Stimulated activated naive B cell treated with anti-CD40 and anti-IgM and Interleukin-4, amounts not matched to agents 10 μg/mL and 1 μg/mL and 100 μg/mL, for 72 hours (primary cell): ENCODE measurements at regions not wholly inside any gene's neighbourhood (a gene's known extent, or its start where the extent isn't known, plus 50 kb on each side); places are given as distances from the start of the nearest gene placed in this dataset.
A peak's percentile ranks its signal among the peaks of the same experiment; 100 is the strongest.

Source experiments
- ATAC-seq, 2 donors: fragments of 150-1000 bp; cut with Tn5 transposase; replicated peaks; 2 replicates each; pipeline ENCODE4 v1.10.0; 2021; ENCODE audit warnings: moderate library complexity in 1 of 2
- DNase-seq: peaks from one replicate; pipeline ENCODE4 v3.0.0; 2021
- H3K27ac Mint-ChIP-seq: one replicate; pipeline ENCODE4 v1.8.0; 2022; ENCODE audit warnings: mild to moderate bottlenecking, mixed read lengths
- H3K27me3 Mint-ChIP-seq, 2 donors: one replicate each; pipeline ENCODE4 v1.8.0; 2022; ENCODE audit warnings: mixed read lengths in 2 of 2
- H3K36me3 Mint-ChIP-seq, 2 donors: one replicate each; pipeline ENCODE4 v1.8.0; 2022; ENCODE audit warnings: mixed read lengths in 2 of 2, mild to moderate bottlenecking in 1 of 2
- H3K4me1 Mint-ChIP-seq, 2 donors: one replicate each; pipeline ENCODE4 v1.8.0; 2022; ENCODE audit warnings: mixed read lengths in 2 of 2, mild to moderate bottlenecking in 1 of 2
- H3K4me3 Mint-ChIP-seq, 2 donors: one replicate each; pipeline ENCODE4 v1.8.0; 2022; ENCODE audit warnings: mild to moderate bottlenecking in 2 of 2, mixed read lengths in 2 of 2, moderate library complexity in 1 of 2
- H3K9me3 Mint-ChIP-seq, 2 donors: one replicate each; pipeline ENCODE4 v1.8.0; 2022; ENCODE audit warnings: mixed read lengths in 2 of 2, mild to moderate bottlenecking in 1 of 2

DNA sequence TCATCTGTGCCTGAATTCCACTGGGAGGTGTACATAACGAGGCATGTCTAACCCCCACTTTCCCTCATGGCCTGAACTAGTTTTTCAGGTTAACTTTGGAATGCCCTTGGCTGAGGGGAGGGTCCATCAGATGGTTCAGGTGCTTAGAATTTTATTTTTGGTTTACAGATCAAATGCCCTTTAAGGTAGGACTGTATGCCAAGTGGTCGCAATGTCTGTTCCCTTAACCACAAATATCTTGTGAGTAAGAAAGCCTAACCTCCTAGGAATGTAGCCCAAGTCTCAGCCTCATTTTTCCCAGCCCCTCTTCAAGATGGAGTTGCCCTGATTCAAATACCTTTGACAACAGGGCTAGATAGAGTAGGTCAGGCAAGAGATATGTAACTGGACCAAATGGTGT, 78.4 kb downstream of the RNASET2 start:
- DNase-seq (no peak), ATAC-seq (no peak)
- Mint-ChIP-seq H3K27ac (no peak overlapping the region), H3K9me3 (peaks cover 4 to 10% of the 10 kb centered on the region in 2 donors), H3K4me3 (no peak overlapping the region), H3K36me3 (peaks cover 21 to 29% of the 10 kb centered on the region in 2 donors), H3K27me3 (no peaks in the 10 kb centered on the region), H3K4me1 (no peaks in the 10 kb centered on the region)

DNA sequence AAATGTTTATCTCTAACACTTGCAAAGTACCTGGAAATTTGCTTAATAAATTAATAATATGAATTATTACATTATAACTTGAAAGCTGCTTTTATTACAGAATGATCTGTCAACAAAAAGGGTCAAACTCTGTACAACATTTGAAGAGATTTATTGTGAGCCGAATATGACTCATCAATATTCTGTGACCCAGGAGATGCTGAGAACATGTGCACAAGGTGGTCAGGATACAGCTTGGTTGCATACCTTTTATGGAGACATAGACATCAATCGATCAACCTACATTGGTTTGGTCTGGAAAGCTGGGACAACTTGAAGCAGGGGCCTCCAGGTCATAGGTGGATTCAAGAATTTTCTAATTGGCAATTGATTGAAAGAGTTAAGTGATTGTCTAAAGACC, 79.0 kb downstream of the RNASET2 start:
- no peak for ATAC-seq
- no peaks in the 10 kb centered on the region for H3K27me3 Mint-ChIP-seq
- peaks cover 18 to 25% of the 10 kb centered on the region in 2 donors for H3K36me3 Mint-ChIP-seq
- peaks cover 0 to 7% of the 10 kb centered on the region in 2 donors for H3K9me3 Mint-ChIP-seq
- no peak overlapping the region for H3K4me3 Mint-ChIP-seq
- no peaks in the 10 kb centered on the region for H3K4me1 Mint-ChIP-seq
- H3K27ac Mint-ChIP-seq = no peak overlapping the region
- DNase-seq = no peak

DNA sequence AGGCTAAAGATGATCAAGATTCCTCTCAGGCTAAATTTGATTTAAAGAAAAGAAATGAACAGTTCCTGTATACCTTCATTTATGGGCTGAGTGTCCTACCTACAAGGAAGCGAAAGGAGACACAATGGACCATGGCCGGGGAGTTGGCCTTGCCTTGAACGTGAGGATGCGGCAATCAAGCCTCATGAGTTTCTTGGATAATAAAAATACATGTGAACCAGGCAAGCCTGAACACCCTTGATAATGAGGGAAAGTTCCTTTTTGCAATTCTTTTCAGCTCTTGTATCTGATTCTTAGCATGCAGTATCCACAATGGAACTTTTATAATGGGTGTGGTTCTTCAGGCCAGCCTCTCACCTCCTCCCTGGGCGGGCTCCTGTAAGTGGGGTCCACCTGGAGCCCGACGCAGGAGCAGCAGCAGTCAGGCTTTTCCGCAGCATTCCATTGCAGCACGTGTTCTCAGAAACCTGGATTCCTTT, 83.8 kb downstream of the RNASET2 start:
- Mint-ChIP-seq H3K4me3 (no peak overlapping the region), H3K4me1 (peaks cover 0 to 2% of the 10 kb centered on the region in 2 donors), H3K27ac (no peak overlapping the region), H3K9me3 (peaks cover 0 to 2% of the 10 kb centered on the region in 2 donors), H3K27me3 (no peaks in the 10 kb centered on the region), H3K36me3 (peaks cover 12 to 17% of the 10 kb centered on the region in 2 donors)
- DNase-seq (no peak), ATAC-seq (no peak)

DNA sequence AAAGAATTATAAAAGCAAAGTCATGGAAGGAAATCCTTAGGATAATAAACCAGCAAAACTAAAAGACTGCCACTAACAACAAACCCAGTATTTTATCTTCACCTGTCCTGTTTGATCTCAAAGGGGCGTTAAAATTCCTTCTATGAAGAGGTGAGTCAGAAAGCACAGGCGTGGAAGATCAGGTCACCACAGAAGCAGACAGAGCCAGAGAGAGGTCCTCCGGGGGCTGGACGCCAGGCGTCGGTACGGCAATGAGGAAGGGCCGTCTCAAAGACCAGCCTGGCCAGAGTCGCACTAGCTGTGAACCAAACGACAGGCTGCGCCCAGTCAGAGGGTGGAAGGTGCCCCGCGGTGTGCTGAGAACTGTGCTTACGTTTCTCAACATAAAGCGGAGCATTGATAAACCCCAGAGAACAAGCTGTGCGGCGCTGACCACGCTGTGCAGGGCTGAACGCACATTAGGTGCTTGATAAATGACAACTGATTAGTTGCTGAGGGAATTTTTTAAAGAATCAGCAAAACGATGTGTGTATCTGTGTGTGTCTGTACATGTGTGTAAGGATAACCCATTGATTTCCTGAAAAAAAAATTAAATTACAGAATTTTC, 85.6 kb downstream of the RNASET2 start:
- Mint-ChIP-seq H3K4me3 (no peak overlapping the region), H3K27me3 (no peaks in the 10 kb centered on the region), H3K9me3 (no peaks in the 10 kb centered on the region), H3K4me1 (peaks cover 0 to 2% of the 10 kb centered on the region in 2 donors), H3K27ac (no peak overlapping the region), H3K36me3 (peaks cover 5 to 10% of the 10 kb centered on the region in 2 donors)
- DNase-seq (no peak), ATAC-seq (no peak)

DNA sequence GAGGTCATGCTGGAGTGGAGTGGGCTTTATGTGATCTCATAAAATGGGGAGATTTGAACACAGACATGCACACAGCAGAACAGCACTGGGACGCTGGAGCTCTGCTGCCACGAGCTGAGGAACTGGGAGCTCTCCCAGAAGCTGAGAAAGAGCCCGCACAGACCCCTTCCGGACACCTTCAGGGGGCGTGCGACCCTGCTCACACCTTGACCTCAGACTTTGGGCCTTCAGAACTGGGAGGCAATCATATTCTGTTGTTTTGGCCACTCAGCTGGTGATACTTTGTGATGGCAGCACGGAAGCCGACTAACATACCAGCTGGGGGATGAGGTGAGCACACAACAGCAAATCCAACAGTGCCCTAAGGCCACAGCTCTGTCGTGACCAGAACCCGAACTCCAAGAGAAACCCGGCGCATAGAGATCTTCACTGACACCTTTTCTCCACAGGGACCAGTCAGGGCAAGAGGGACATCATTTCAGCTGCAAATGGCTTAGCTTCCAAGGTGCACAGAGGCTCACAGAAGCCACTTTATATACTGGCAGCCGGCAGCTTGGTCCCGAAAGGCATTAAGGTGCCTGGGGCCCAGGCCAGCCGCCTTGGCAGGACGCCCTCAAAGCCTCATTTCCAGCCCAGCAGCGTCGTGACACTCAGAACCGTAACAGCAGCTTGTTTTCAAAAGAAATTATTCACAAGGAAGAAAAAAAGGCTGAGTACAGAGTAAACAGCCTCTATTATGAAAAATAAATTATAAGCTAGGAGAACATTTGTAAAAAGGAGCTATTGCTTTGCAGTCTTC, 89.3 kb downstream of the RNASET2 start:
- ATAC-seq = no peak
- no peaks in the 10 kb centered on the region for H3K36me3 Mint-ChIP-seq
- H3K4me3 Mint-ChIP-seq = no peak overlapping the region
- no peak overlapping the region for H3K27ac Mint-ChIP-seq
- H3K27me3 Mint-ChIP-seq = peaks cover 1 to 3% of the 10 kb centered on the region in 2 donors
- no peaks in the 10 kb centered on the region for H3K9me3 Mint-ChIP-seq
- H3K4me1 Mint-ChIP-seq = peaks cover 4 to 8% of the 10 kb centered on the region in 2 donors
- DNase-seq = no peak

DNA sequence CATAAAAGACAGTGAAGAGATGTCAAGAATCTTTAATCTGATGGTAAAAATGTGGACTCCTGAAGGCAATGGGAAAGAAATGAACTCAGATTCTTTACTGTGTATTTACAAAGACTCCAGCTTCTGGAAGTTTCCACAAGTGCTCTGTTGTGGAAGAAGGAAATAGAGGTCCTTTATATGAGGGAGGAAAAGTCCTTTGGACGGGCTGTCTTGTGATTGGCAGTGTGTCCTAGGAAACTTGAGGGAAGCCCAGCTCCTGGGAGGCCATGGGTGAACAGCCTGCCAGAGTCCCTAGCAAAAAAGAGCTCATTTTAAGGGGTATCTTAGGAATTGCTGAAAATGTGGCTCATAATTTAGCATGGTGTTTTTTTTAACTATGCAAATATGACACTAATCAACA, 92.0 kb downstream of the RNASET2 start:
- no peak for ATAC-seq
- no peaks in the 10 kb centered on the region for H3K9me3 Mint-ChIP-seq
- H3K27ac Mint-ChIP-seq = no peak overlapping the region
- DNase-seq = no peak
- H3K27me3 Mint-ChIP-seq = peaks cover 14 to 19% of the 10 kb centered on the region in 2 donors
- H3K36me3 Mint-ChIP-seq = no peaks in the 10 kb centered on the region
- H3K4me1 Mint-ChIP-seq = peaks cover 7 to 13% of the 10 kb centered on the region in 2 donors
- no peak overlapping the region for H3K4me3 Mint-ChIP-seq

DNA sequence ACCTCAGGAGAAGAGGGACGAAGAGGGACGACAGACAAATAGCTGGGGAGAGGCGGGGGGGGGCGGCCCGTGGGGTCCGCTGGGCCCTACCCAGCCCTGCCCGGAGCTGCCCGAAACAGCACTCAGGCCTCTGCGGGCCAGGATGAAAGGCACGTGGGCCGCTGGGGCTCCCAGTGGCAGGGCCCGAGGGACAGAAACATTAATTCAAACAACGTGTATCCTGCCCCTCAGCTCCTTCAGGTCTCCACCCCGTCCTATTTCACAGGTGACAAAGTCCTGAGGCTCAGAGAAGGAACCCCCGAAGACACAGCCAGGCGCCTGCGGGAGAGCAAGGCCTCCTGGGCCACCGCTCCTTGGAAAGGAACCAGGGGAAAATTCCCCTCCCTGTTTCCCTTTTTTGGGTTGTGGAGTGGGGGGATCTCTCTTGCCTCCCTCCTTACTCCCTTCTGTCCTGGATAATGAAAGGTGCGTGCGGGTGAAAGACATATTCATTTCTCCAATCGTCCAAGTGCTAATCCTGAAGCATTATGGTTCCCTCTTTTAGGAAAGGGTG, 93.3 kb downstream of the RNASET2 start:
- H3K27me3 Mint-ChIP-seq = peaks cover 14 to 23% of the 10 kb centered on the region in 2 donors

DNA sequence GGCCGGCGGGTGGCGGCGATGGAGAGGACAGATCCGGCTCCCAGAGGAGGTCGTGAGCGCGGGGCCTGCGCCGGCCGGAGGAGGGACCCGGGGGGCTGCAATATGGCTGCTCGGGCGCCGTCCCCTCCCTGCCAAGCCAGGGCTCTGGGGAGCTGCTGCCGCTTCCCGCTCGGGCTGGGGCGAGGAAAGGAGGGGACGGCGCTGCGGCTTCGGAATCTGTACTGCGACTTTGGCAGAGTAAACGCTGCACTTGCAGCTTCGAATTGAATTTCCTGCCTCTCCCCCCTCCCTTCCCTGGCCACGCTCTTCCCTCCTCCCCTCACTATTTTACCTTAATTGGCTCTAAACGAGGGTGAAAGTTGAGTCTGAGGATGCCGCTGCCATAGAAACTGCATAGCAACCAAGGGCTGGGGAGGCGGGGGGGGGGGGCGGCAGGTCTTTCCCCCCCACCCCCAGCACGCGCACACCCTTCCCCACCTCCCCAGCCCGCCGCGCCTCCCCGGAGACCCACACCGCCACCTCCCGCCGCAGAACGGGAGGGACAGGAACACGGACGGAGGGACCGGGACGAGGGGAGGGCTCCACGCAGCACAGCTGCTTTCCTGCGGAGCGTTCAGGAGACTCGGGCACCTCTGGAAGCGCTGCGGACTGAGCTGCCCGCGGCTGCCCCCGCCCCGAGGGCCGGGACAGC, 93.9 kb downstream of the RNASET2 start:
- H3K36me3 Mint-ChIP-seq = peaks cover 0 to 3% of the 10 kb centered on the region in 2 donors
- no peak for DNase-seq
- peak overlapping the region; percentile 91 to 95 for H3K4me3 Mint-ChIP-seq
- H3K27me3 Mint-ChIP-seq = peaks cover 14 to 23% of the 10 kb centered on the region in 2 donors
- peak overlapping the region; percentile 81 for H3K27ac Mint-ChIP-seq
- peaks cover 6 to 13% of the 10 kb centered on the region in 2 donors for H3K4me1 Mint-ChIP-seq
- H3K9me3 Mint-ChIP-seq = no peaks in the 10 kb centered on the region
- ATAC-seq = peak; percentile 64 to 68

More for the DNA sequence above, 93.3 kb downstream of the RNASET2 start:
- peak; percentile 52 to 76 for ATAC-seq
- no peak for DNase-seq
- H3K27ac Mint-ChIP-seq = no peak overlapping the region
- H3K4me1 Mint-ChIP-seq = peaks cover 7 to 13% of the 10 kb centered on the region in 2 donors
- peak overlapping the region; percentile 91 to 95 for H3K4me3 Mint-ChIP-seq
- no peaks in the 10 kb centered on the region for H3K9me3 Mint-ChIP-seq
- no peaks in the 10 kb centered on the region for H3K36me3 Mint-ChIP-seq

DNA sequence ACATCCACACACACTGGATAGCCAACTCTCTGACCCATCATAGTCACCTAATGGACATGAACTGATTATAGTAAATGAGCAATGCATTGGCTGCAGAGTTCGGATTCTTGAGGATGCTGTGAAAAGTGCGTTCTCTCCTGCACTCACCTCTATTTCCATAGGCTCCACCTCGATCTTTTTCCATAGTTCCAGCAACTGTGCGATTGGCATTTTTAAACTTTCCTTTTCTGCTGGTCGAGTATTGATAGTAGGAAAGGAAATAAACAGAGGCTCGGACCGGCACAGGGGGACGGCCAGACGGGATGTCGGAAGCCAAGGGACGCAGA, 94.4 kb downstream of the RNASET2 start:
- peaks cover 0 to 3% of the 10 kb centered on the region in 2 donors for H3K36me3 Mint-ChIP-seq
- peaks cover 14 to 23% of the 10 kb centered on the region in 2 donors for H3K27me3 Mint-ChIP-seq
- H3K27ac Mint-ChIP-seq = peak overlapping the region; percentile 81
- DNase-seq = no peak
- H3K9me3 Mint-ChIP-seq = no peaks in the 10 kb centered on the region
- ATAC-seq = no peak
- peaks cover 6 to 13% of the 10 kb centered on the region in 2 donors for H3K4me1 Mint-ChIP-seq
- H3K4me3 Mint-ChIP-seq = peak overlapping the region; percentile 91 to 95

DNA sequence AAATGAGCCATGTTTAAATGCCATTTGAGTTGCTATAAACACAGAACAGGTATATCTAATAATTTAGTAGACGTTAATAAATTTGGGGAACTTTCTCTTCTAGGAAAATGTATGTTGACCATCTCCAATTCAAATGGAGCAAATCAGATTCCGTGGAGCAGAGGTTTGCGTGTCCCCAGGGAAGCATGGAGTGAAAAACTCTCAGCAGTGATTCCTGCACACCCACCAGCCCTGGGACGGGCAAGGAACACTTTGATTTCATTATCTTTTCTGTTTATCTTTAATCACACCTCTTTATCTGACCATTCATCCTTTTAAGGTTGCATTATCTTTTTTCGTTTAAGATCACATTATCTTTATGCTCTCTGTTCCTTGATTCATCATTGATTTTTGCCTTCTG, 95.0 kb downstream of the RNASET2 start:
- DNase-seq (no peak), ATAC-seq (no peak)
- H3K36me3 Mint-ChIP-seq = peaks cover 0 to 3% of the 10 kb centered on the region in 2 donors
- peaks cover 14 to 23% of the 10 kb centered on the region in 2 donors for H3K27me3 Mint-ChIP-seq
- no peak overlapping the region for H3K4me3 Mint-ChIP-seq
- H3K9me3 Mint-ChIP-seq = no peaks in the 10 kb centered on the region
- peaks cover 6 to 13% of the 10 kb centered on the region in 2 donors for H3K4me1 Mint-ChIP-seq
- H3K27ac Mint-ChIP-seq = no peak overlapping the region

DNA sequence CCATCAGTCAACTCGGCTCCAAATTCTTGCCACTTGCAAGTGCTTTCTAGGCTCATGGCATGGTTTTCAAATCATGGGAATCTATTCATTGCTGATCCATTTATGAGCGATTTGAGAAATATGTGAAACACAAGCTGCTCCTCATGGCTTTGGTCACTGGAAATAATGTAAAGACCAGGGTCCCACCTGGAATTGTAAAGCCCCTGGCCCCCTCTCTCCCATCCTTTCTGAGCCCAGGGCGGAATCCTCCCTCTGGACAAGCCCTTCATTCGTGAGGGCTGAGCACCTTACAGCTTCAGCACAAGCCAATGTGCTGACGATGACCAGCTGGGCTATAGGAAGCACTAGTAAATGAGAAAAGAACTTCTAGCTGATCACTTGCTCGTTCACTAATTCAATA, 96.0 kb downstream of the RNASET2 start:
- Mint-ChIP-seq H3K36me3 (peaks cover 0 to 3% of the 10 kb centered on the region in 2 donors), H3K4me3 (no peak overlapping the region), H3K9me3 (no peaks in the 10 kb centered on the region), H3K27me3 (peaks cover 14 to 23% of the 10 kb centered on the region in 2 donors), H3K27ac (no peak overlapping the region), H3K4me1 (peaks cover 6 to 14% of the 10 kb centered on the region in 2 donors)
- no peak for DNase-seq
- ATAC-seq = no peak

DNA sequence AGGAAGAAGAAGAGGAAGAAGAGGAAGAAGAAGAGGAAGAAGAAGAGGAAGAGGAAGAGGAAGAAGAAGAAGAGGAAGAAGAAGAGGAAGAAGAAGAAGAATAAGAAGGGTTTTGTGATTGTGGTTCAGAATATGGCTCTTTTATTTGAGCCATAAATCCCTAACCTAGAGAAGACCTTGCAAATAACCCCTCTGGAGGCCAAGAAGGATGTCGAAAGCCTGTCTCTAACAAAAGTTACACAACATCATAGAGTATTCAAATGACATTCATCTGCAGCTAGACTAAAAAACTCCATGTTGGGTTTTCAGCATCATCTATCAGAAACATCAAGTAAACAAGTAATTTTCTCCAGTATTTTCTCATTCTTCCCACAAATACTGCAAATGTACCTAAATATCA, 100.9 kb downstream of the RNASET2 start:
- ATAC-seq (no peak), DNase-seq (no peak)
- Mint-ChIP-seq H3K36me3 (peaks cover 3% of the 10 kb centered on the region in 2 donors), H3K9me3 (peaks cover 2 to 6% of the 10 kb centered on the region in 2 donors), H3K4me1 (peaks cover 18 to 21% of the 10 kb centered on the region in 2 donors), H3K4me3 (no peak overlapping the region), H3K27me3 (peaks cover 0 to 6% of the 10 kb centered on the region in 2 donors), H3K27ac (no peak overlapping the region)

DNA sequence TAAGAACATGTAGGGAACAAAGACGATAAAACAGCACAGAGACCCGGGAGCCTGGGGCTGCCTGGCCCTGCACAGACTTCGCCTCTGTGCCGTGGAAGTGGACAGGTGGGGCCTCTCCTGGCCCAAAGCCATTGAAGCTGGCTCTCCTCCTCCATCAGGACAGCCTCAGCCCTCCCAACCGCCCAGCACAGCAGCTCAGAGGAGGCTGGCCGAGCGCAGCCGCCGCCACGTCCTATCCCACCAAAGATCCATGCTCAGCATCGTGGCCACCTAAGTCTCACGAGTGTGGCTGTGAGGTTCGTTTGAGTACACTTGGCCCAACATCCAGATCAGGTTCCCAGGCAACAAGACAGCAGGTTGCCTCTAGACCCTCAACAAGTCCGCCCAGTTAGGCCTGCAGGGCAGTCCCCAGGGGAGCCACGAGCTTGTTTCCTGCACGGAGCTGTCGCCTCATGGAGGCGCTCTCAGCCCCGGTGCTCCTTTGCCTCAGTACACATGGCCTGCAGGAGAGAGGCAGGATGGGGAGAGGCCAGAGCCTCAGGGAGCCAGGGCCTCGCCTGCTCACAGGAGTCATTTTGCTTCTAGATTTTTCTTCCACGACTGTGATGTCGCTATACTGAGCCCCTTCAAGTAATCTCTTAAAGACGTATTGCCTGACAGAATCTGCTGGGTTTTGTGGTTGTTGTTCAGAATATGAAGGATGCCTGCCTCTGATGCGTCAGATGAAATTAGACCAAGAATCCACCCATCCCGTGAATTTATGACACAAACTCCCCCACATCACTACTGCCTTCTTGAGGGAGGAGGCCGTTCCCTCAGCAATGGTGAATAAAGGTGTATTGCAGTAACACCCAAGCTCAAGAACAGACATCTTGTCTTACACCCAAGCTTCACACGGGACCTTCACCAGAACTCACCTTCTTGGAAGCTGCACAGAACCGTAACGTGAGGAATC, 102.7 kb downstream of the RNASET2 start:
- no peak overlapping the region for H3K27ac Mint-ChIP-seq
- peaks cover 3% of the 10 kb centered on the region in 2 donors for H3K36me3 Mint-ChIP-seq
- ATAC-seq = no peak
- no peaks in the 10 kb centered on the region for H3K27me3 Mint-ChIP-seq
- no peak overlapping the region for H3K4me3 Mint-ChIP-seq
- H3K4me1 Mint-ChIP-seq = peaks cover 34 to 35% of the 10 kb centered on the region in 2 donors
- peaks cover 2 to 6% of the 10 kb centered on the region in 2 donors for H3K9me3 Mint-ChIP-seq
- no peak for DNase-seq
